PC-3 (cell line): ENCODE measurements at regions not wholly inside any gene's neighbourhood (a gene's known extent, or its start where the extent isn't known, plus 50 kb on each side); places are given as distances from the start of the nearest gene placed in this dataset.
A peak's percentile ranks its signal among the peaks of the same experiment; 100 is the strongest.

ENCODE experiments used
- ATAC-seq: fragments of 200-7000 bp; cut with Tn5 transposase; 2 replicates; pipeline ENCODE4 v1.9.1; 2020; ENCODE audit warnings: mild to moderate bottlenecking, moderate library complexity
- BruUV-seq: library from RNA; stranded (reverse); fragments of 400-500 nt; replicated peaks from 2 replicates; lab custom pipeline; 2021; lab: Mats Ljungman, UMichigan
- CTCF ChIA-PET: fragments of 300-600 bp; sonication (Branson Sonifier 250); formaldehyde crosslinking; loops from one replicate; lab custom pipeline; 2022; ENCODE audit warnings: antibody characterized with exemption; lab: Charles Lee
- POLR2A ChIA-PET: fragments of 300-600 bp; sonication (Branson Sonifier 250); formaldehyde crosslinking; loops from one replicate; lab custom pipeline; 2022; ENCODE audit warnings: antibody characterized with exemption; ENCODE audit not compliant: unreplicated experiment; lab: Charles Lee
- DNase-seq: peaks from one replicate; pipeline ENCODE4 v3.0.0-alpha.2; 2015
- H2AFZ ChIP-seq: fragments of 300-600 bp; sonication (generic); 2 replicates; pipeline ENCODE4 v1.6.0; 2016; ENCODE audit warnings: antibody characterized with exemption, low read length
- H3F3A ChIP-seq: fragments of 300-600 bp; sonication (generic); one replicate; pipeline ENCODE4 v1.6.0; 2017; ENCODE audit warnings: antibody characterized with exemption, low read length, control low read depth, mild to moderate bottlenecking; ENCODE audit not compliant: unreplicated experiment
- H3K27ac ChIP-seq: fragments of 300-600 bp; sonication (generic); 2 replicates; pipeline ENCODE4 v1.5.1; 2016; ENCODE audit warnings: mild to moderate bottlenecking, low read length
- H3K27me3 ChIP-seq: fragments of 300-600 bp; sonication (generic); 2 replicates; pipeline ENCODE4 v1.6.1; 2016; ENCODE audit warnings: low read length, mixed read lengths
- H3K36me3 ChIP-seq: fragments of 300-600 bp; sonication (generic); 2 replicates; pipeline ENCODE4 v1.6.1; 2016; ENCODE audit warnings: low read depth, mixed run types, low read length, mixed read lengths
- H3K4me1 ChIP-seq: fragments of 300-600 bp; sonication (generic); 2 replicates; pipeline ENCODE4 v1.5.1; 2016; ENCODE audit warnings: low read length; ENCODE audit not compliant: insufficient read depth
- H3K4me2 ChIP-seq: fragments of 300-600 bp; sonication (generic); 2 replicates; pipeline ENCODE4 v1.6.0; 2016; ENCODE audit warnings: low read length
- H3K4me3 ChIP-seq: fragments of 300-600 bp; sonication (generic); 2 replicates; pipeline ENCODE4 v1.5.1; 2016; ENCODE audit warnings: mild to moderate bottlenecking, low read length, mixed read lengths
- H3K79me2 ChIP-seq: fragments of 300-600 bp; sonication (generic); 2 replicates; pipeline ENCODE4 v1.6.1; 2017; ENCODE audit warnings: low read length, mixed read lengths
- H3K9ac ChIP-seq: fragments of 300-600 bp; sonication (generic); 2 replicates; pipeline ENCODE4 v1.6.0; 2016; ENCODE audit warnings: mild to moderate bottlenecking, low read length
- H3K9me2 ChIP-seq: fragments of 300-600 bp; sonication (generic); replicated peaks from 2 replicates; pipeline ENCODE4 v1.6.1; 2016; ENCODE audit warnings: mixed run types, low read length, mixed read lengths
- H3K9me3 ChIP-seq: fragments of 300-600 bp; sonication (generic); 2 replicates; pipeline ENCODE4 v1.6.1; 2016; ENCODE audit warnings: low read length, mixed read lengths
- H4K20me1 ChIP-seq: fragments of 300-600 bp; sonication (generic); 2 replicates; pipeline ENCODE4 v1.6.1; 2016; ENCODE audit warnings: low read length, mixed read lengths
- EZH2 ChIP-seq: fragments of 300-600 bp; sonication (generic); IDR thresholded peaks from one replicate; pipeline ENCODE4 v1.6.1; 2017; ENCODE audit warnings: antibody characterized with exemption, mild to moderate bottlenecking, low read length; ENCODE audit not compliant: unreplicated experiment
- EZH2phosphoT487 ChIP-seq: fragments of 300-600 bp; sonication (generic); IDR thresholded peaks from 2 replicates; pipeline ENCODE4 v1.6.1; 2018; ENCODE audit warnings: mild to moderate bottlenecking, antibody characterized with exemption, low read length, borderline replicate concordance
- intact Hi-C: fragments of 100-400 bp; cut with micrococcal nuclease; formaldehyde crosslinking; loops from 2 replicates; pipeline ENCODE4 v1.9.0; 2023
- TF ChIP-seq, protein P1 (sequence below): fragments of 300-600 bp; sonication (generic); conservative IDR thresholded peaks from 2 replicates; pipeline ENCODE4 v1.5.1; 2017; ENCODE audit warnings: antibody characterized with exemption, low read depth, mild to moderate bottlenecking, low read length

DNA sequence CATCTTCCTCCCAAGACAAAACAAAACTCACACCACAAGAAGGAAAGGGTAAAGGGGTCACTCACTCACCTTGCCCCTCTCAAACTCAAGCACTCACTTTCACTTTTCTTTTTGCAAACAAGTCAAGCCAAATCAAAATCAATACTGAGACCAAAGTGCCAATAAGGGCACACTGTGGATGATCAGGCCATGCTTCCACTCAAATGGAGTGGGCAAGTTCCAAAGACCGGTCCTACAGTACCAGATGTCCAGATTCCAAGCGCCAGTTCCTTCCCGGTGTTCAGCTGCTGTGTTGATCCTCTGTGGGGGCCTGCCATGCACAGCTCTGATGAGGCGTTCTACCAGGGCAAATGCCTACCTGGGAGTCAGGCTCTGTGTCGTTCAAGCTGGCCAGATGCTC is 162.6 kb upstream of the GRIK2 start:
- ChIA-PET POLR2A (no interaction called here), CTCF (no interaction called here)
- H3K4me3 ChIP-seq: no peak overlapping the region
- H3K79me2 ChIP-seq: no peaks in the 10 kb centered on the region
- no peaks in the 10 kb centered on the region for H3K36me3 ChIP-seq
- no TSS peak for BruUV-seq
- ATAC-seq (no peak), DNase-seq (no peak)
- H3F3A ChIP-seq: no peaks in the 10 kb centered on the region
- no peak overlapping the region for H3K27ac ChIP-seq
- TF ChIP-seq EZH2: no peak
- no peak for TF ChIP-seq EZH2phosphoT487
- TF ChIP-seq, protein P1, sequence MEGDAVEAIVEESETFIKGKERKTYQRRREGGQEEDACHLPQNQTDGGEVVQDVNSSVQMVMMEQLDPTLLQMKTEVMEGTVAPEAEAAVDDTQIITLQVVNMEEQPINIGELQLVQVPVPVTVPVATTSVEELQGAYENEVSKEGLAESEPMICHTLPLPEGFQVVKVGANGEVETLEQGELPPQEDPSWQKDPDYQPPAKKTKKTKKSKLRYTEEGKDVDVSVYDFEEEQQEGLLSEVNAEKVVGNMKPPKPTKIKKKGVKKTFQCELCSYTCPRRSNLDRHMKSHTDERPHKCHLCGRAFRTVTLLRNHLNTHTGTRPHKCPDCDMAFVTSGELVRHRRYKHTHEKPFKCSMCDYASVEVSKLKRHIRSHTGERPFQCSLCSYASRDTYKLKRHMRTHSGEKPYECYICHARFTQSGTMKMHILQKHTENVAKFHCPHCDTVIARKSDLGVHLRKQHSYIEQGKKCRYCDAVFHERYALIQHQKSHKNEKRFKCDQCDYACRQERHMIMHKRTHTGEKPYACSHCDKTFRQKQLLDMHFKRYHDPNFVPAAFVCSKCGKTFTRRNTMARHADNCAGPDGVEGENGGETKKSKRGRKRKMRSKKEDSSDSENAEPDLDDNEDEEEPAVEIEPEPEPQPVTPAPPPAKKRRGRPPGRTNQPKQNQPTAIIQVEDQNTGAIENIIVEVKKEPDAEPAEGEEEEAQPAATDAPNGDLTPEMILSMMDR: no peak
- H3K27me3 ChIP-seq: no peaks in the 10 kb centered on the region
- no peaks in the 10 kb centered on the region for H3K9me2 ChIP-seq
- H3K4me2 ChIP-seq: no peak overlapping the region
- H2AFZ ChIP-seq: no peak overlapping the region
- no peaks in the 10 kb centered on the region for H3K9me3 ChIP-seq
- intact Hi-C loops: no loop called here
- peaks cover 12% of the 10 kb centered on the region for H3K4me1 ChIP-seq
- no peaks in the 10 kb centered on the region for H4K20me1 ChIP-seq
- H3K9ac ChIP-seq: no peak overlapping the region

DNA sequence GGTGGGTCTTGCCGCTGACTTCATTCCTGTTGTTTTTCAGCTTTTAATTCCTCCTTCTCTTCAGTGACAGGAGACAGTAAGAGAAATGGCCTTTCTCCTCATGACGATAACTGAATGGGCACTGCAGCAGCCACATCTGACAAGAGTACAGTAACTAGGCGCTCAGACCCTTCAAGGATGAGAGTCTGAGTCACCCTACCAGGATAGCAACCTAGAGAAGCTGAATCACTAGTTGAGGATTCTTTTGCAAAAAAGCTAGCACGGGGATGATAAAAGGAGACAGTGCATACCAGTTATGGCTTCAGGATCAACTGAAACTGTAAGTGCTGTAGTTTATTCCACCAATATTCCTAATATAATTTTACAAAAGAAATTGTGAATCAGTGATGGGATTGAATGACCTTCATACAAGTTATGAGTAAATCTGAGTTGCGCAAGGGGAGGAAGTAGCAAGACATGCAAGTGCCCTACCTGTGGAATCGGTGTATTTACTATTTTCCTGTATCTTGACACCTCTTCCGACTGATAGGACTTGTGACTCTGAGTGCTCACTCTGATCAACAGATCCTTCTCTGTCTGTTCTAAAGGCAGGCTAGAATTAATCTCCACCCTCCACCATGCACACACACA is 161.8 kb upstream of the GRIK2 start:
- ATAC-seq (no peak), DNase-seq (peak; percentile 3)
- Histone ChIP-seq H3K4me3 (no peak overlapping the region), H2AFZ (no peak overlapping the region), H3K9me2 (no peaks in the 10 kb centered on the region), H3F3A (no peaks in the 10 kb centered on the region), H3K36me3 (no peaks in the 10 kb centered on the region), H3K4me2 (no peak overlapping the region), H3K27ac (no peak overlapping the region), H3K9ac (no peak overlapping the region), H3K79me2 (no peaks in the 10 kb centered on the region), H3K4me1 (peaks cover 9% of the 10 kb centered on the region; the same call in 1 of the 2 replicates), H3K9me3 (no peaks in the 10 kb centered on the region), H3K27me3 (no peaks in the 10 kb centered on the region), H4K20me1 (no peaks in the 10 kb centered on the region)
- POLR2A ChIA-PET: no interaction called here
- intact Hi-C loops: no loop called here
- CTCF ChIA-PET: no interaction called here
- TF ChIP-seq, protein P1: no peak
- TF ChIP-seq EZH2phosphoT487: no peak
- no peak for TF ChIP-seq EZH2
- no TSS peak for BruUV-seq

DNA sequence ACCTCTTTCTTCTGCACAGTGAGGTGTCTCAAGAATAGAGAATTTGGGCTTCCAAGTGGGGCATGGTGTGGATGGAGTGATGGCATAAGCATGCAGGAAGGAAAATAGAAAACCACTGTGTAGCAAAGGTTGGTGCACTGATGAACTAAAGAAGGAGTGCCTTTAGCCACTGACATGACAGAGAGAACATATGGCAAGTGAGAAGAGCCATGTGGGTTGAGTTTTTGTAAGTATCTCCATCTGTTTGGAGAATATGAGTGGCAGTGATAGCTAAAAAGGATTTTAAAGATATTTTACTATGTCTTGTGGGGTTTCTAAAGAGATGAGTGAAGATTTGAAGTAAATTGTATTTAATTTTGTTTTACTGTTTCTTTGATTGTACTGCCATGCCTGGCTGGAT is 160.5 kb upstream of the GRIK2 start:
- Histone ChIP-seq H3K9me3 (no peaks in the 10 kb centered on the region), H3F3A (no peaks in the 10 kb centered on the region), H3K79me2 (no peaks in the 10 kb centered on the region), H3K27me3 (no peaks in the 10 kb centered on the region), H3K36me3 (no peaks in the 10 kb centered on the region), H4K20me1 (no peaks in the 10 kb centered on the region), H2AFZ (no peak overlapping the region), H3K4me1 (0 out of 2 replicates have a peak, but pooled peaks cover 4% of the 10 kb centered on the region), H3K4me3 (no peak overlapping the region), H3K9ac (no peak overlapping the region), H3K9me2 (no peaks in the 10 kb centered on the region), H3K27ac (no peak overlapping the region), H3K4me2 (no peak overlapping the region)
- ATAC-seq (no peak), DNase-seq (no peak)
- ChIA-PET POLR2A (no interaction called here), CTCF (no interaction called here)
- intact Hi-C loops: no loop called here
- BruUV-seq: no TSS peak
- TF ChIP-seq EZH2 (no peak), EZH2phosphoT487 (no peak)
- TF ChIP-seq, protein P1: no peak
